GM19438 (cell line): ENCODE measurements at regions not wholly inside any gene's neighbourhood (a gene's known extent, or its start where the extent isn't known, plus 50 kb on each side); places are given as distances from the start of the nearest gene placed in this dataset.

ENCODE experiments used
- ATAC-seq: cut with Tn5 transposase; IDR thresholded peaks from one replicate; pipeline ENCODE4 v1.9.1; 2021; ENCODE audit warnings: low read depth; ENCODE audit not compliant: unreplicated experiment

- ATAC-seq = no peak
Observed at GRCh38 chr5:19352120-19352519, 635.9 kb downstream of the CDH18 start.

- no peak for ATAC-seq
Observed at GRCh38 chr5:19369048-19369447, 619.0 kb downstream of the CDH18 start.

DNA sequence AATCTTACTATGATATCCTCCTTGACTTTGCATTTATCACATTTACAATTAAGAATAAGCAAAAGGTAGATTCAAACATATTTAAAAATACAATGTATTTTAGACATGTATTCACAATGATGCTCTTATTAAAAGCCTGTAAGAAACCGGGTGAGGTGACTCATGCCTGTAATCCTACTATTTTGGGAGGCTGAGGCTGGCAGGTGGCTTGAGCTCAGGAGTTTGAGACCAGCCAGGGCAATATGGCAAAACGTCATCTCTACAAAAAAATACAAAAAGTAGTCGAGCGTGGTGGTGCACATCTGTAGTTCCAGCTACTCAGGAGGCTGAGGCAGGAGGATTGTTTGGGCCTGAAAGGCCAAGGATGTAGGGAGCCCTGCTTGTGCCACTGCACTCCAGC is 618.4 kb downstream of the CDH18 start:
- ATAC-seq = no peak

GRCh38 chr5:19370655-19371386 is 617.2 kb downstream of the CDH18 start:
- ATAC-seq = no peak

- no peak for ATAC-seq
Observed at GRCh38 chr5:19388391-19388790, 599.6 kb downstream of the CDH18 start.

DNA sequence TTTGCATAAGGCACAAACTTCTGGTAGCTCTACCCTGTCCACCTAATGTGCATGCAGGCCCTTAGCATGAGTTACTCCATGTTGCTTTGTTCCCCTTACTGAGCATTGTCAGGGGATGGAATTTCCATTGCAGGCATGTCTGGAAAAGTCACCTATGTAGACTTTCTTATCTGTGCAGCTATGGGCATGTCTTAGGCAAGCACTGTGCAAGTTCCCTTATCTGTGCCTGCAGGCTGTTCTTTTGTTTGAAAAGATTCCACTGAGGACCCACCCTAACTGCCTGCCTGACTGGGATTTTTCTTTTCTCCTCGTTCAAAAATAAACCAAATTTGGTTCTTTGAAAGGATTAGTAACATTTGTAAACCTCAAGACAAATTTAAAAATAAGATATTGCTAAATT is 587.0 kb downstream of the CDH18 start:
- ATAC-seq = no peak

- no peak for ATAC-seq
Observed at GRCh38 chr5:19406576-19407365, 581.2 kb downstream of the CDH18 start.

- no peak for ATAC-seq
Observed at GRCh38 chr5:19408149-19408548, 579.9 kb downstream of the CDH18 start.

- ATAC-seq = no peak
Observed at GRCh38 chr5:19411936-19412335, 576.1 kb downstream of the CDH18 start.
